ENCODE measurements at regions not wholly inside any gene's neighbourhood (a gene's known extent, or its start where the extent isn't known, plus 50 kb on each side); places are given as distances from the start of the nearest gene placed in this dataset.

DNA sequence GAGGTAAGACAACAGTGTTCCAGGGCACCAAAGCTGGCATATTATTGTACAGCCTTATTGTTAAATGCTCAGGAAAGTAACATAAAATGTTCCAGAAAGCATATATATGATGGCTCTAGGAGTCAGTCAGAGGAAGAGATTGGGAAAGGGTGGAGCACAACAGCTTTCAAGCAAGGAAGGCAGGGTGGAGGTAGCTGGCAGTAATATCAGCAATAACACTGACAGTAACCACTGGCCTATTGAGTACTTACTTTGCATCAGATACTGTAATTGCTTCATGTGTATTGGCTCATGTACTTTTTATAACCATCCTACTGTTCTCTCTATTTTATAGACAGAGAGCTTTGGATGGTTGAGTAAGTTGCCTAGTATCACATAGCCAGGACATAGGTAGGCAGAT is 830.2 kb downstream of the DHX35 start:
- H3K9me3 ChIP-seq (ENCODE audit: control insufficient read depth in 2 of 3, low read length in 3 of 3): no peaks in the 10 kb centered on the region
- no peaks in the 10 kb centered on the region for H3K4me1 ChIP-seq (ENCODE audit: control insufficient read depth in 2 of 2, insufficient read depth in 2 of 2, low read length in 2 of 2)
- ATAC-seq: no peak
- H3K36me3 ChIP-seq (ENCODE audit: control insufficient read depth in 2 of 3, insufficient read depth in 3 of 3, low read length in 3 of 3): no peaks in the 10 kb centered on the region
- ChIA-PET POLR2A (no interaction called here), CTCF (no interaction called here)
- no peak overlapping the region for H3K27ac Mint-ChIP-seq
- no peak overlapping the region for H3K4me3 ChIP-seq (ENCODE audit: low read length)
- H3K4me1 Mint-ChIP-seq: no peaks in the 10 kb centered on the region
- no peak for DNase-seq
- peaks cover 0 to 9% (median 0%) of the 10 kb centered on the region in 11 donors for H3K9me3 Mint-ChIP-seq
- H3K27me3 Mint-ChIP-seq: peaks cover 0 to 3% (median 0%) of the 10 kb centered on the region in 5 donors
- no peaks in the 10 kb centered on the region for H3K27me3 ChIP-seq (ENCODE audit: control insufficient read depth in 2 of 2, insufficient read depth in 2 of 2, low read length in 2 of 2)
- H3K4me3 Mint-ChIP-seq: no peak overlapping the region
- no peak overlapping the region for H3K27ac ChIP-seq (ENCODE audit: low read depth, low read length)
- intact Hi-C loops (cut with micrococcal nuclease): no loop called here
- no peaks in the 10 kb centered on the region for H3K36me3 Mint-ChIP-seq

DNA sequence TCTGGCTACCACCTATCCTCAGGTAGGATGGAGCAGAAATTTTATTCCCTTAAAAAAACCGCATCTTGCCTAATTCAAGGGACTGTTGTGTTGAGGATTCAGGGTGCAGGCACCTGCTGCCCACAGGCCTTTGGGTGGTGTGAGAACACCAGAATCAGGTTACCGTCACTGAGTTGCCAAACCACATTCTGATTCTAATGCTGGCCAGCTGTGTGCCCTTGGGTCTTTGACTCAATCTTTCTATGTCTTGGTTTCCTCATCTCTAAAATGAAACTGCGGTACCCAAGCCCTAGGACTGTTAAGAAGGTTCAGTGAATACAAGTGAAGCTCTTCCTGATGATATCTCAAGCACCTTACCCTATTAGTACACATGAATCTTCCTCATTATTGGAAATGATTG is 827.3 kb downstream of the DHX35 start:
- Histone ChIP-seq H3K27ac (ENCODE audit: low read depth, low read length) (no peak overlapping the region), H3K9me3 (ENCODE audit: control insufficient read depth in 2 of 3, low read length in 3 of 3) (no peaks in the 10 kb centered on the region), H3K36me3 (ENCODE audit: control insufficient read depth in 2 of 3, insufficient read depth in 3 of 3, low read length in 3 of 3) (no peaks in the 10 kb centered on the region), H3K4me3 (ENCODE audit: low read length) (no peak overlapping the region), H3K27me3 (ENCODE audit: control insufficient read depth in 2 of 2, insufficient read depth in 2 of 2, low read length in 2 of 2) (no peaks in the 10 kb centered on the region), H3K4me1 (ENCODE audit: control insufficient read depth in 2 of 2, insufficient read depth in 2 of 2, low read length in 2 of 2) (no peaks in the 10 kb centered on the region)
- POLR2A ChIA-PET: no interaction called here
- Mint-ChIP-seq H3K27me3 (peaks cover 0 to 3% (median 0%) of the 10 kb centered on the region in 5 donors), H3K4me1 (no peaks in the 10 kb centered on the region), H3K9me3 (peaks cover 0 to 12% (median 3%) of the 10 kb centered on the region in 11 donors), H3K4me3 (no peak overlapping the region), H3K36me3 (no peaks in the 10 kb centered on the region), H3K27ac (no peak overlapping the region)
- ATAC-seq (no peak), DNase-seq (no peak)
- CTCF ChIA-PET: no interaction called here
- intact Hi-C loops (cut with micrococcal nuclease): no loop called here

DNA sequence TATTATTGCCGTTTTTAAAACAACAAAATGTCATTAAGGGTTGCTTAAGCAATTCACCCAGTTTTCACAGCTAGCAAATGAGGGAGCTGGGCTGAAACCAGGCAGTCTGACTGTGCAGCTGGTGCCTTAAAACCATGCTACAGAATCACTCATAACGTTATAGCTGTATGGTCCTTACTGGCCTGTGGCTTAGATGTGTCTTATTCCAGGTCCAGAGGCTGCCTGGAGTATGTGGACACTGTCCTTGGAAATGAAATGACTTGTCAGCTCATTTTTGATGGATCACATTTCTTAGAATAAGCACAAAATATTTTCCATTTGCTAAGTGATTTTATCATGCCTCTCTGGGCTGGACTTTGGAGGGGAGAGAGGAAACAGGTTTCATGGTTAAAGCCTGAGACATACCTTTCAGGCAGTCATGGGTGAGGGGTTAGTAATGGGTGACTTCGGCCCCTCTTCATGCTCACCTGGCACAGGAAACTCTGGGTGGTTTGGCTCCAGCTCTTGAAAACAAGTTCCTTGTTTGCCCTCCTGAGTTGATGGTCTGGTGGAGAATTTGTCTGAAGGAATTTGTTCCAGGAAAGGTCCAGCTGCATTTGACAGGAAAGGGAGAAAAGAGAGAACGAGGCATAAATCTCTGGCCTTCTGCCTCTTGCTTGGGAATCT is 823.2 kb downstream of the DHX35 start:
- Histone ChIP-seq H3K4me3 (ENCODE audit: low read length) (no peak overlapping the region), H3K27ac (ENCODE audit: low read depth, low read length) (no peak overlapping the region), H3K27me3 (ENCODE audit: control insufficient read depth in 2 of 2, insufficient read depth in 2 of 2, low read length in 2 of 2) (no peaks in the 10 kb centered on the region), H3K4me1 (ENCODE audit: control insufficient read depth in 2 of 2, insufficient read depth in 2 of 2, low read length in 2 of 2) (no peaks in the 10 kb centered on the region), H3K36me3 (ENCODE audit: control insufficient read depth in 2 of 3, insufficient read depth in 3 of 3, low read length in 3 of 3) (no peaks in the 10 kb centered on the region), H3K9me3 (ENCODE audit: control insufficient read depth in 2 of 3, low read length in 3 of 3) (no peaks in the 10 kb centered on the region)
- intact Hi-C loops (cut with micrococcal nuclease): no loop called here
- Mint-ChIP-seq H3K36me3 (no peaks in the 10 kb centered on the region), H3K4me3 (no peak overlapping the region), H3K9me3 (peaks cover 0 to 31% (median 3%) of the 10 kb centered on the region in 11 donors), H3K4me1 (no peaks in the 10 kb centered on the region), H3K27me3 (no peaks in the 10 kb centered on the region), H3K27ac (no peak overlapping the region)
- ATAC-seq: no peak
- ChIA-PET POLR2A (no interaction called here), CTCF (no interaction called here)
- no peak for DNase-seq

- no peaks in the 10 kb centered on the region for H3K36me3 Mint-ChIP-seq
- H3K9me3 Mint-ChIP-seq: peaks cover 0 to 31% (median 3%) of the 10 kb centered on the region in 11 donors
- no peaks in the 10 kb centered on the region for H3K27me3 Mint-ChIP-seq
- ATAC-seq (no peak), DNase-seq (no peak)
- H3K27me3 ChIP-seq (ENCODE audit: control insufficient read depth in 2 of 2, insufficient read depth in 2 of 2, low read length in 2 of 2): no peaks in the 10 kb centered on the region
- no peaks in the 10 kb centered on the region for H3K36me3 ChIP-seq (ENCODE audit: control insufficient read depth in 2 of 3, insufficient read depth in 3 of 3, low read length in 3 of 3)
- no peak overlapping the region for H3K27ac ChIP-seq (ENCODE audit: low read depth, low read length)
- ChIA-PET POLR2A (no interaction called here), CTCF (no interaction called here)
- intact Hi-C loops (cut with micrococcal nuclease): no loop called here
- no peaks in the 10 kb centered on the region for H3K4me1 Mint-ChIP-seq
- no peaks in the 10 kb centered on the region for H3K4me1 ChIP-seq (ENCODE audit: control insufficient read depth in 2 of 2, insufficient read depth in 2 of 2, low read length in 2 of 2)
- no peaks in the 10 kb centered on the region for H3K9me3 ChIP-seq (ENCODE audit: control insufficient read depth in 2 of 3, low read length in 3 of 3)
- H3K4me3 Mint-ChIP-seq: no peak overlapping the region
- H3K4me3 ChIP-seq (ENCODE audit: low read length): no peak overlapping the region
- no peak overlapping the region for H3K27ac Mint-ChIP-seq
Measured at GRCh38 chr20:39784693-39785092, 822.5 kb downstream of the DHX35 start.

- Histone ChIP-seq H3K27ac (ENCODE audit: low read depth, low read length) (no peak overlapping the region), H3K9me3 (ENCODE audit: control insufficient read depth in 2 of 3, low read length in 3 of 3) (no peaks in the 10 kb centered on the region), H3K36me3 (ENCODE audit: control insufficient read depth in 2 of 3, insufficient read depth in 3 of 3, low read length in 3 of 3) (no peaks in the 10 kb centered on the region), H3K4me3 (ENCODE audit: low read length) (no peak overlapping the region), H3K4me1 (ENCODE audit: control insufficient read depth in 2 of 2, insufficient read depth in 2 of 2, low read length in 2 of 2) (no peaks in the 10 kb centered on the region), H3K27me3 (ENCODE audit: control insufficient read depth in 2 of 2, insufficient read depth in 2 of 2, low read length in 2 of 2) (no peaks in the 10 kb centered on the region)
- no peak overlapping the region for H3K27ac Mint-ChIP-seq
- peaks cover 0 to 19% (median 3%) of the 10 kb centered on the region in 11 donors for H3K9me3 Mint-ChIP-seq
- intact Hi-C loops (cut with micrococcal nuclease): no loop called here
- H3K4me1 Mint-ChIP-seq: no peaks in the 10 kb centered on the region
- H3K36me3 Mint-ChIP-seq: no peaks in the 10 kb centered on the region
- ATAC-seq (no peak), DNase-seq (no peak)
- no peak overlapping the region for H3K4me3 Mint-ChIP-seq
- POLR2A ChIA-PET: no interaction called here
- no peaks in the 10 kb centered on the region for H3K27me3 Mint-ChIP-seq
- CTCF ChIA-PET: no interaction called here
Measured at GRCh38 chr20:39778847-39779604, 816.9 kb downstream of the DHX35 start.

- Histone ChIP-seq H3K36me3 (ENCODE audit: control insufficient read depth in 2 of 3, insufficient read depth in 3 of 3, low read length in 3 of 3) (no peaks in the 10 kb centered on the region), H3K27ac (ENCODE audit: low read depth, low read length) (no peak overlapping the region), H3K4me3 (ENCODE audit: low read length) (no peak overlapping the region), H3K4me1 (ENCODE audit: control insufficient read depth in 2 of 2, insufficient read depth in 2 of 2, low read length in 2 of 2) (no peaks in the 10 kb centered on the region), H3K27me3 (ENCODE audit: control insufficient read depth in 2 of 2, insufficient read depth in 2 of 2, low read length in 2 of 2) (no peaks in the 10 kb centered on the region), H3K9me3 (ENCODE audit: control insufficient read depth in 2 of 3, low read length in 3 of 3) (no peaks in the 10 kb centered on the region)
- Mint-ChIP-seq H3K9me3 (peaks cover 0 to 13% (median 1%) of the 10 kb centered on the region in 11 donors), H3K27me3 (no peaks in the 10 kb centered on the region), H3K36me3 (no peaks in the 10 kb centered on the region), H3K27ac (no peak overlapping the region), H3K4me3 (no peak overlapping the region), H3K4me1 (no peaks in the 10 kb centered on the region)
- intact Hi-C loops (cut with micrococcal nuclease): no loop called here
- ChIA-PET CTCF (no interaction called here), POLR2A (no interaction called here)
- no peak for ATAC-seq
- no peak for DNase-seq
Measured at GRCh38 chr20:39778431-39778830, 816.3 kb downstream of the DHX35 start.

- CTCF ChIA-PET: no interaction called here
- Mint-ChIP-seq H3K27ac (no peak overlapping the region), H3K4me1 (no peaks in the 10 kb centered on the region), H3K36me3 (no peaks in the 10 kb centered on the region), H3K9me3 (peaks cover 0 to 7% (median 0%) of the 10 kb centered on the region in 11 donors), H3K27me3 (no peaks in the 10 kb centered on the region), H3K4me3 (no peak overlapping the region)
- Histone ChIP-seq H3K36me3 (ENCODE audit: control insufficient read depth in 2 of 3, insufficient read depth in 3 of 3, low read length in 3 of 3) (no peaks in the 10 kb centered on the region), H3K9me3 (ENCODE audit: control insufficient read depth in 2 of 3, low read length in 3 of 3) (no peaks in the 10 kb centered on the region), H3K27me3 (ENCODE audit: control insufficient read depth in 2 of 2, insufficient read depth in 2 of 2, low read length in 2 of 2) (no peaks in the 10 kb centered on the region), H3K27ac (ENCODE audit: low read depth, low read length) (no peak overlapping the region), H3K4me1 (ENCODE audit: control insufficient read depth in 2 of 2, insufficient read depth in 2 of 2, low read length in 2 of 2) (no peaks in the 10 kb centered on the region), H3K4me3 (ENCODE audit: low read length) (no peak overlapping the region)
- intact Hi-C loops (cut with micrococcal nuclease): no loop called here
- POLR2A ChIA-PET: no interaction called here
- DNase-seq: no peak
- no peak for ATAC-seq
Measured at GRCh38 chr20:39777610-39778009, 815.5 kb downstream of the DHX35 start.

Data from naive thymus-derived CD4-positive, alpha-beta T cell (primary cell).